Thoracic aorta (tissue), 2 donors: ENCODE measurements at regions not wholly inside any gene's neighbourhood (a gene's known extent, or its start where the extent isn't known, plus 50 kb on each side); places are given as distances from the start of the nearest gene placed in this dataset.

Experiments
- ATAC-seq: fragments of 150-250 bp; one replicate; pipeline ENCODE4 v1.8.0; 2017; ENCODE audit warnings: low read depth; ENCODE audit not compliant: insufficient number of reproducible peaks, low FRiP score
- DNase-seq: peaks from one replicate; pipeline ENCODE4 v3.0.0-alpha.2; 2020; ENCODE audit warnings: low spot score
- H3K27ac ChIP-seq, 2 donors: fragments of 200-600 bp; sonication (generic); 1 replicate in 1 of 2; 2 replicates in 1 of 2; pipeline ENCODE4 v1.5.1; 2016; ENCODE audit warnings: mild to moderate bottlenecking in 2 of 2, moderate library complexity in 2 of 2
- H3K27me3 ChIP-seq: fragments of 200-600 bp; sonication (generic); replicated peaks from 2 replicates; pipeline ENCODE4 v1.6.0; 2016; ENCODE audit warnings: mild to moderate bottlenecking; ENCODE audit not compliant: insufficient read depth
- H3K36me3 ChIP-seq: fragments of 200-600 bp; sonication (generic); one replicate; pipeline ENCODE4 v1.5.1; 2016
- H3K4me1 ChIP-seq, 2 donors: fragments of 200-600 bp; sonication (generic); 1 replicate in 1 of 2; 2 replicates in 1 of 2; pipeline versions ENCODE4 v1.5.1 to v1.6.0; 2016; ENCODE audit warnings: low read depth in 2 of 2, mild to moderate bottlenecking in 1 of 2; ENCODE audit not compliant: control insufficient read depth in 1 of 2
- H3K4me3 ChIP-seq: fragments of 200-600 bp; sonication (generic); 2 replicates; pipeline ENCODE4 v1.5.1; 2016; ENCODE audit warnings: mild to moderate bottlenecking
- H3K9me3 ChIP-seq: fragments of 200-600 bp; sonication (generic); 2 replicates; pipeline ENCODE4 v1.5.1; 2016
- CTCF ChIP-seq: fragments of 200-600 bp; sonication (generic); IDR thresholded peaks from one replicate; pipeline ENCODE4 v1.5.1; 2019; ENCODE audit warnings: antibody characterized with exemption

- no peaks in the 10 kb centered on the region for H3K27me3 ChIP-seq
- ATAC-seq (no peak), DNase-seq (no peak)
- no peak overlapping the region for H3K4me3 ChIP-seq
- peak overlapping the region; percentile 53 to 59 for H3K27ac ChIP-seq
- no peak for TF ChIP-seq CTCF
- no peaks in the 10 kb centered on the region for H3K36me3 ChIP-seq
- H3K9me3 ChIP-seq, result no peaks in the 10 kb centered on the region
- H3K4me1 ChIP-seq, result peaks cover 0 to 30% of the 10 kb centered on the region in 2 donors
Observed at GRCh38 chr4:128639541-128640270, 169.8 kb upstream of the JADE1 start.

- Histone ChIP-seq H3K36me3 (no peaks in the 10 kb centered on the region), H3K9me3 (no peaks in the 10 kb centered on the region), H3K27me3 (no peaks in the 10 kb centered on the region), H3K4me1 (peaks cover 0 to 30% of the 10 kb centered on the region in 2 donors), H3K4me3 (no peak overlapping the region), H3K27ac (no peak overlapping the region)
- DNase-seq (no peak), ATAC-seq (no peak)
- TF ChIP-seq CTCF, result no peak
Observed at GRCh38 chr4:128636906-128637305, 172.6 kb upstream of the JADE1 start.

GRCh38 chr4:128635955-128636560 is 173.4 kb upstream of the JADE1 start:
- Histone ChIP-seq H3K9me3 (no peaks in the 10 kb centered on the region), H3K27ac (peak overlapping the region in 1 of 2 donors; percentile 48), H3K27me3 (no peaks in the 10 kb centered on the region), H3K4me1 (peaks cover 0 to 31% of the 10 kb centered on the region in 2 donors), H3K36me3 (no peaks in the 10 kb centered on the region), H3K4me3 (no peak overlapping the region)
- TF ChIP-seq CTCF, result no peak
- DNase-seq, result no peak
- peak; percentile 11 for ATAC-seq

GRCh38 chr4:128635141-128635954 is 174.2 kb upstream of the JADE1 start:
- Histone ChIP-seq H3K27ac (peak overlapping the region in 1 of 2 donors; percentile 48), H3K9me3 (no peaks in the 10 kb centered on the region), H3K27me3 (no peaks in the 10 kb centered on the region), H3K36me3 (no peaks in the 10 kb centered on the region), H3K4me3 (no peak overlapping the region), H3K4me1 (peaks cover 0 to 38% of the 10 kb centered on the region in 2 donors)
- DNase-seq (no peak), ATAC-seq (no peak)
- TF ChIP-seq CTCF, result no peak

- Histone ChIP-seq H3K4me1 (peaks cover 0 to 27% of the 10 kb centered on the region in 2 donors), H3K36me3 (no peaks in the 10 kb centered on the region), H3K4me3 (no peak overlapping the region), H3K27me3 (no peaks in the 10 kb centered on the region), H3K9me3 (no peaks in the 10 kb centered on the region), H3K27ac (no peak overlapping the region)
- TF ChIP-seq CTCF, result no peak
- ATAC-seq, result no peak
- no peak for DNase-seq
Observed at GRCh38 chr4:128633067-128633466, 176.4 kb upstream of the JADE1 start.
